Head of caudate nucleus (tissue), 42 donors: ENCODE measurements at regions not wholly inside any gene's neighbourhood (a gene's known extent, or its start where the extent isn't known, plus 50 kb on each side); places are given as distances from the start of the nearest gene placed in this dataset.
"Not testable (repeated sequence)": the region's sequence is repeated elsewhere in the genome, so short reads cannot be mapped to it uniquely, and the experiment has no call there.

ENCODE experiments used
- DNase-seq, 42 donors: peaks; one replicate each; pipeline versions ENCODE4 v3.0.0 to v3.0.0-alpha.2; 2020 to 2021; ENCODE audit warnings: mixed read lengths in 7 of 42
- intact Hi-C: fragments of 100-400 bp; cut with DNase I; formaldehyde crosslinking; loops from one replicate; pipeline ENCODE4 v1.15.0; 2022

DNA sequence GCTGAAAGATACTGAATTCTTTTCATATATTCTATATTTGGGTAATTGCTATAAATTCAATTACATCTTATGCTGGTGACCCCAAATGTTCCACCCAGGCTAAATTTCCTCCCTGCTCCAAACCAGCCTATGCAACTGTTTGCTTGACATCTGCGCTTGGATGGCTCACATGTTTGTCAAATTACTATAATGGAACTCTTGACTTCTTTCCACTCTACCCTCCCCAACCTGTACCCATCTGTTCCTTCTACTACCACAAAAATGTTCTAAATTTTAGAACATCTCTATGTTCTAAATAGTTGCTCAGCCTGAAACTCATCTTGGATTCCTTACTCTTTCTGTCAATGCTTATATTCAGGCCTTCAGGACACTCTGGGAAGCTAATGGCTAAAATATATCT, 249.9 kb upstream of the SMIM30 start:
- no peak for DNase-seq
- intact Hi-C loops, result no loop called here

- no peak for DNase-seq
- intact Hi-C loops, result no loop called here
Measured at GRCh38 chr7:113367041-113367586, 248.8 kb upstream of the SMIM30 start.

DNA sequence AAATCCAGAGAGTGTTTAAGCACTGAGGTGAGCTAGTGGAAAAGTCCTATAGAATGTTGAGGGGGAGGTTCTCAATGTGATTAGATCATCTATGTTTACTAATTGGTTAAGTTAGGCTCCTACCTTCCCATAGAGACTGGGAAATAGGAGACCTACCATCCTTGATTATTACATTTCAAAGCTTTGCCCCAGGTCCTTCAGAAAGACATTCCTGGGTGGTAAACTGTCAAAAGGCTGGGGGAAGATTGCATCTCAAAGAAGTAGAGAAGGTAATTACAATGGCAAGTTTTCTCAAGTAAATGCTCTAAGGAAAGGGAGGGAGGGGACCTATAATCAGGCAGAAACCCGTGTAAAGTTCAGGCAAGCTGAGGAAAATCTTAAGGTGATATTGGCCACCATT, 247.8 kb upstream of the SMIM30 start:
- intact Hi-C loops, result no loop called here
- no peak for DNase-seq

- intact Hi-C loops, result no loop called here
- DNase-seq, result no peak
Measured at GRCh38 chr7:113349339-113349738, 231.0 kb upstream of the SMIM30 start.

- no peak for DNase-seq
- intact Hi-C loops, result no loop called here
Measured at GRCh38 chr7:113339661-113340060, 221.3 kb upstream of the SMIM30 start.

DNA sequence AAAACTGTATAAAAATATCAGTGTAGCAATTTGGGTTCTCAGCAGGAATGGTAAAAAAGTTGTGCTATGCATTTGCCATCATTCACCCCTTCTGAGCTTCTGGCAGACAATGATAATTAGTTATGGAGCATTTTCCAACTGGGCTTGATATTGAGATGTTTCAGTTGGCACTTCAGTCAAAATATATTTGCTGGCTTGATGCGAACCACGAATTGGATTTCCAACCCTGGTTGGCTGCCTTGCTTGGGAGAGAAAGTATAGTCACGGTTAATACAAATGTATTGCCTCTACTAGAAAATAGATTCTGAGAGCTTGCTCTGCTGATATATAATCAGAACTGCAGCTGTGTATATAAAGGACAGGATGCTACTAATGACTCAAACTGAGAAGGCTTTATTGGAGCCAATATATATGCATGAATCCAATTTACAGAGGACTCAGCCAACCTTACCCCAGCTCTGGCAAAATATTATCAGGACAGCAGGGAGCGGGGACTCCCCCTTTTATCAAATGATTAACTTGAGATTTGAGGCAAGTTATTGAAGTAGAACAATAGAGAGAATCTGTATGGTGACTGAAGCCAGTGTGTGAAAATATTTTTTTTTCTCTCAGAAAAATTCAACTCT, 219.8 kb upstream of the SMIM30 start:
- no peak for DNase-seq
- intact Hi-C loops, result no loop called here

- intact Hi-C loops, DNase-seq: not testable (repeated sequence)
Measured at GRCh38 chr7:113336838-113337237, 218.5 kb upstream of the SMIM30 start.

- peak in 2 of 42 donors; percentile 4 to 5 for DNase-seq
- intact Hi-C loops, result no loop called here
Measured at GRCh38 chr7:113331155-113331898, 213.0 kb upstream of the SMIM30 start.

DNA sequence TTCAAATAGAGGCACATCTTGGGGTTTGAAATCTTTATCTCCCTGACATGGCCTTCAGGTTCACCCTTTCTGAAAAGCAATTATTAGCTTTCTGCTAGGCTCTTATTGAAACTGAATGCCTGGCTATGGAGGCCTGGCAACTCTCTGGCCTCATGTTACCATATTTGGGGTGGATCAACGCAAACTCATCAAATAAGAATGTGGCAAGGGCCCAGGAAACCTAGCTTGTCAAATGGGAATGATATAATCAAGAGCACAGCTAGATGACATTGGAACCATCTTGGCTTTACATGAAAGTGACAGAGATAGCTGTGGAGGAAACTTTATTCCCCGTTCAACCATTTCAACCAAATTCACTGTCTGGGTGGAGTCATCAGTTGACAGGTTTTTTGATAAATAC, 202.8 kb upstream of the SMIM30 start:
- no peak for DNase-seq
- intact Hi-C loops, result no loop called here

DNA sequence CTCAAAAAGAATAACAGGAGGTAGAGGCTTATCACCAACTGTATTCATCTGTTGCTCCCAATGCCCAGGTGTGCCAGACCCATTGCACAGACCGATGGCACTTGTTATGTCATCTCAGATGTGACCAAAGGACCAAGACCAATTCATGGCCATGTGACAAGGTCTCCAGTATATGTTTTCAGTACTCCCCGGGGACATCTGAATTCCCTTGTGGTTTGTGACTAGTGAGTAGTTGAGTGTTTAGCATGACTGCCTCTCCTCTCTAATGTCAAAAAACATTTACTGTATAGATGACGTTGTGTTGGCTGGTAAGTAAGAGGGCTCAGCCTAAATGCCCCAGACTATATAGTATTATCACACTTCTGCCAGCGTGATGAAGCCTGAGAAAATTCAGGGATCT, 202.1 kb upstream of the SMIM30 start:
- no peak for DNase-seq
- intact Hi-C loops, result no loop called here

DNA sequence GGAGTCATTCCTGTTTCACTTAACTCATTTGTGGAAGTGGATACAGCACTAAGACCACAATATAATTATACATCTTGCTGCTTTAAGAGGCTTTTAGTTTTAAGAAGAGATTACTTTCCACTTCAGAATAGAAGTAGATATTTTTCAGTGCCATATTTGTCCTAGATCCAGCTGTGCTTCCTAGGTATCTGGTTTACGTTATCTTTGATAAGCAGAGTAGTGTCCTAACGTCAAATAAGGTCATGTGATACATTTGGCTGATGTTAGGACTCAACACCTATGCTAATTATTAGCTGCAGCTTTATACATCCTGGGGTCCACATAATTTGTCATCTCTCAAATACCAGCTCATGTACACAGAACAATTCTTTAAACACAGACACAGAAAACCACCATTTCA, 196.2 kb upstream of the SMIM30 start:
- intact Hi-C loops, result no loop called here
- no peak for DNase-seq

DNA sequence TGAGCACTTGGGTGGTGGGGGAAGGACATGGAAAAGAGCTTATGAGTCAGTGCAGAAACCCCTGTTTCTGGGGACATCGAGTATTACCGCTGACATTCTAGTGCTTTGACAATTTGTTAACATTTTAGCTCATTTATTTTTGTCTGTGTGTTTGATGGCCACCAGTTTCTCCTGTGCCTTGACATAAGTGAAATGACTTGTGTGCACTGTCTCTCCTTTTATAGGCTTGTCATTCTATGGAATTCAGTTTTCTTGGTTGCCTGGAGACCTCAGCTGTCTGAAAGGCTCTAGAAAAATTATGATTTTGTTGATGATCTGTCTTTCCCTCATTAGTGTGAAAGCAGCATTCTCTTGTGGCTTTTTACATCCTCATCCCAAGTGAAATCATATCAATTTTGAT, 190.0 kb upstream of the SMIM30 start:
- intact Hi-C loops, result no loop called here

DNA sequence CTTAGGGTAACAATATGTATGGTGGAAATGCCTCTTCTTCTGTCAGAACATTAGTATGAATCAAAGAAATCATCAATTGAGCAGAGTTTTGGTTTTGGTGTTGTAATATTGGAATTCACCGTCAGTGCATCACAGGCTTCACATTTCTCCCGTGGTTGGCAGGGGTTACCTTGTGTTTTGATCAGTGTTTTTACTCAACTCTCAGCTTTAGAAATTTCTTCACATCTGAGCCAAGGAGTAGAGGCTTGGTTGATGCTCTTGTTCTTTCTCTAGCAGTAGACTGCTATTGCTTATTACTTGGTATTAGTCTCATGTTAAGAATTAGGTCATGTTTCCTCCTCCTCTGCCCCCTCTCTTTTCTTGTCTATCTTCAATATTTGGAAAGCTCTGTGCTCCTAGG, 188.8 kb upstream of the SMIM30 start:
- no peak for DNase-seq
- intact Hi-C loops, result no loop called here

More for the DNA sequence above, 190.0 kb upstream of the SMIM30 start:
- no peak for DNase-seq

GRCh38 chr7:113306302-113306701, 187.9 kb upstream of the SMIM30 start:
- DNase-seq, result no peak
- intact Hi-C loops, result no loop called here

- intact Hi-C loops, result no loop called here
- no peak for DNase-seq
Measured at GRCh38 chr7:113304104-113304503, 185.8 kb upstream of the SMIM30 start.

DNA sequence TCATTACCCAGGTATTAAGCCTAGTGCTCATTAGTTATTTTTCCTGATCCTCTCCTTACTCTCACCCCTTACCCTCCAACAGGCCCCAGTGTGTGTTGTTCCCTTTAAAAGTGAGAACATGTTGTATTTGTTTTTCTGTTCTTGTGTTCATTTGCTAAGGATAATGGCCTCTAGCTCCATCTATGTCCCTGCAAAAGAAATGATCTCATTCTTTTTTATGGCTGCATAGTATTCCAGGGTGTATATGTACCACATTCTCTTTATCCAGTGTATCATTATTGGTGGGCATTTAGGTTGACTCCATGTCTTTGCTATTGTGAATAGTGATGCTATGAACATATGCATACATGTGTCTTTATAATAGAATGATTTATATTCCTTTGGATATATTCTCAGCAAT, 185.0 kb upstream of the SMIM30 start:
- DNase-seq, intact Hi-C loops: not testable (repeated sequence)

- DNase-seq, result no peak
- intact Hi-C loops, result no loop called here
Measured at GRCh38 chr7:113301983-113302382, 183.6 kb upstream of the SMIM30 start.

DNA sequence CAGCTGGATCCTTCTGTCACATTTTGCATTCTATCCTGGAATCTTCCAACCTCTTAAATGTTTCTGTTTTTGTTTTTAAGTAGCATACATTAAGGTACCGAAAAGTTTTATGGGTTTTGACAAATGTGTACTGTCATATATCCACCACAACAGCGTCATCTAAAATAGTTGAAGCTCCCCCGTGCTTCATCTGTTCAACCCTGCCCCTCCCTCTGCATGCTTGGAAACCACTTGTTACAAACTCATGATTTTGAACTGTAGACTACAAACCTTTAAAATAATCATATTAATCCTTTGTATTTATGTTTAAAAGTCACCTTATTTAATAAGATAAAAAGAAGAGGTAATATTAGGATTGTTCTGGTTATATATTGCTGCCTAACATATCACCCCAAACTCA, 182.8 kb upstream of the SMIM30 start:
- no peak for DNase-seq
- intact Hi-C loops, result no loop called here

GRCh38 chr7:113299748-113300147, 181.4 kb upstream of the SMIM30 start:
- no peak for DNase-seq
- intact Hi-C loops, result no loop called here

DNA sequence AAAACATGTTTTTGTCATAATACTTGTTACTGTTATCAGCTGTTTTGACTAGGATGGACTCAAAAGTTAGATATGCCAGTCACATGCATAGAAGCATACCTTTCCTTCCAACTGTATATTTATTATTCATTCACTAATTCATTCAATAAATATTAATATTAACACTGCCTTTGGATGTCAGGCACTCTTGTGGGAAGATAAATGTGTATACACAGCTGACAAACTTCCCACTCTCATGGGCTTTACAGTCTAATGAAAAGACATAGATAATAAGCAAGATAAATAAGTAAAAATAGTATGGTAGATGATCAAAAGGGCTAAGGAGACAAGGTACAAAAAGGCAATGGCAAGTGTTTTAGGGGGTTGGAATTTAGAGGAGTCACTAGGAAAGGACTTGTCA, 180.1 kb upstream of the SMIM30 start:
- DNase-seq, result no peak
- intact Hi-C loops, result no loop called here

GRCh38 chr7:113294750-113295149, 176.4 kb upstream of the SMIM30 start:
- intact Hi-C loops, result no loop called here
- no peak for DNase-seq
